ENCODE measurements at regions not wholly inside any gene's neighbourhood (a gene's known extent, or its start where the extent isn't known, plus 50 kb on each side); places are given as distances from the start of the nearest gene placed in this dataset.

DNA sequence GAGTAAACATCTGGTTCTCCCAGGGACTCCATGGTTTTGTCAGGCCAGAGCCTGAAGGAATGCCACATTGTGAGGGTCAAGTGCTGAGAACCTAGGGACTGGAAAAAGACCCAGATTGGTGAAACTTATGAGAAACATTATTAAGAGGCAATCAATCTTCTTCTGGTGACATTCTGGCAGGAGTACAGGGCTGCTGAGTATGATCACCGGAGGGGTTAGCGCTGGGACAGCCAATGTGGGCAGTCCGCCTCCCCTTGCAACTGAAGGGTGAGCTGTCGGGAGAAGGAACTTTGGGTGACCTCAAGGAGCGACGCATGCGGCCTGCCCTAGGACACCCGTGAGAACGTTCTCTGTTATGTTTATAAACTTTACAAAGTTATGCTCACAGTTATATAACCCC is 429.0 kb downstream of the LMO4 start:
- H3K27me3 ChIP-seq (replicated peaks in 1 of 7): no peaks in the 10 kb centered on the region
- peak overlapping the region in 1 of 8 donors; percentile 4 for H3K27ac ChIP-seq
- 68 to 89% (median 82%) methylated on average over 9 of the region's 9 CpGs for WGBS, 5 donors
- no peaks in the 10 kb centered on the region for H3K4me1 ChIP-seq
- no peak overlapping the region for H3K4me3 ChIP-seq
- DNase-seq: no peak
- H3K36me3 ChIP-seq: no peaks in the 10 kb centered on the region
- TF ChIP-seq POLR2AphosphoS5 (IDR thresholded peaks at IDR 0.05): peak in 1 of 3 donors; percentile 53
- TF ChIP-seq, protein P1, sequence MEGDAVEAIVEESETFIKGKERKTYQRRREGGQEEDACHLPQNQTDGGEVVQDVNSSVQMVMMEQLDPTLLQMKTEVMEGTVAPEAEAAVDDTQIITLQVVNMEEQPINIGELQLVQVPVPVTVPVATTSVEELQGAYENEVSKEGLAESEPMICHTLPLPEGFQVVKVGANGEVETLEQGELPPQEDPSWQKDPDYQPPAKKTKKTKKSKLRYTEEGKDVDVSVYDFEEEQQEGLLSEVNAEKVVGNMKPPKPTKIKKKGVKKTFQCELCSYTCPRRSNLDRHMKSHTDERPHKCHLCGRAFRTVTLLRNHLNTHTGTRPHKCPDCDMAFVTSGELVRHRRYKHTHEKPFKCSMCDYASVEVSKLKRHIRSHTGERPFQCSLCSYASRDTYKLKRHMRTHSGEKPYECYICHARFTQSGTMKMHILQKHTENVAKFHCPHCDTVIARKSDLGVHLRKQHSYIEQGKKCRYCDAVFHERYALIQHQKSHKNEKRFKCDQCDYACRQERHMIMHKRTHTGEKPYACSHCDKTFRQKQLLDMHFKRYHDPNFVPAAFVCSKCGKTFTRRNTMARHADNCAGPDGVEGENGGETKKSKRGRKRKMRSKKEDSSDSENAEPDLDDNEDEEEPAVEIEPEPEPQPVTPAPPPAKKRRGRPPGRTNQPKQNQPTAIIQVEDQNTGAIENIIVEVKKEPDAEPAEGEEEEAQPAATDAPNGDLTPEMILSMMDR (IDR thresholded peaks at IDR 0.05 in 8 of 11, conservative IDR thresholded peaks at IDR 0.05 in 3 of 11): no peak
- no peak for TF ChIP-seq POLR2A (IDR thresholded peaks at IDR 0.05)
- intact Hi-C loops (cut with DNase I; ENCODE audit: low total_unique reads): no loop called here
- no peaks in the 10 kb centered on the region for H3K9me3 ChIP-seq

- intact Hi-C loops (cut with DNase I; ENCODE audit: low total_unique reads): no loop called here
- Histone ChIP-seq H3K27ac (no peak overlapping the region), H3K27me3 (replicated peaks in 1 of 7) (no peaks in the 10 kb centered on the region), H3K4me1 (peaks cover 0 to 8% (median 0%) of the 10 kb centered on the region in 6 donors), H3K36me3 (no peaks in the 10 kb centered on the region), H3K9me3 (no peaks in the 10 kb centered on the region), H3K4me3 (no peak overlapping the region)
- no peak for DNase-seq
- TF ChIP-seq POLR2A (IDR thresholded peaks at IDR 0.05) (no peak), POLR2AphosphoS5 (IDR thresholded peaks at IDR 0.05) (no peak)
- TF ChIP-seq, protein P1 (IDR thresholded peaks at IDR 0.05 in 8 of 11, conservative IDR thresholded peaks at IDR 0.05 in 3 of 11): no peak
- 34 to 65% (median 44%) methylated on average over 4 of the region's 4 CpGs for WGBS, 5 donors
Measured at GRCh38 chr1:87759421-87760087, 430.9 kb downstream of the LMO4 start.

GRCh38 chr1:87760155-87760554 is 431.5 kb downstream of the LMO4 start:
- intact Hi-C loops (cut with DNase I; ENCODE audit: low total_unique reads): no loop called here
- TF ChIP-seq POLR2A (IDR thresholded peaks at IDR 0.05) (no peak), POLR2AphosphoS5 (IDR thresholded peaks at IDR 0.05) (no peak)
- TF ChIP-seq, protein P1 (IDR thresholded peaks at IDR 0.05 in 8 of 11, conservative IDR thresholded peaks at IDR 0.05 in 3 of 11): no peak
- 75 to 87% (median 80%) methylated on average over 2 of the region's 2 CpGs for WGBS, 5 donors
- Histone ChIP-seq H3K9me3 (no peaks in the 10 kb centered on the region), H3K4me1 (peaks cover 0 to 8% (median 0%) of the 10 kb centered on the region in 6 donors), H3K27me3 (replicated peaks in 1 of 7) (no peaks in the 10 kb centered on the region), H3K36me3 (no peaks in the 10 kb centered on the region), H3K4me3 (no peak overlapping the region), H3K27ac (no peak overlapping the region)
- DNase-seq: no peak

DNA sequence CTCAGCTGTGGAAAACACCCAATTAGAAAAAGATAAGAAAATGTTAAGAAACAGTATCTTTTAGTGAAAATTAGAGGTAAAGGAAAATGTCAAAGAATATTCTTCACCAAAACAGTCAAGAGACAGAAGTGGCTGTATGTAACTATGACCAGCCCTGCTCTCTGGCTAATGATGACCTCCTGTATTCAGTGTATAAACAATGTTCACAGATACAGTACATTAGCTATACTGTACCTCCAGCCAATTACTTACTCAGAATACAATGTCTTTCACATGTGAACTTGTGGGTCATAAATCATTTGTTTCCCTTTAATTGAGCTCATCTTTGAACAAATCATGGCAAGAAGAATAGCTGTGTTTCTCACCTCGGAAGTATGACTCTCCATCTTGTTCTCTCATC is 432.0 kb downstream of the LMO4 start:
- DNase-seq: no peak
- Histone ChIP-seq H3K4me1 (peaks cover 0 to 8% (median 0%) of the 10 kb centered on the region in 6 donors), H3K27ac (no peak overlapping the region), H3K36me3 (no peaks in the 10 kb centered on the region), H3K27me3 (replicated peaks in 1 of 7) (no peaks in the 10 kb centered on the region), H3K4me3 (no peak overlapping the region), H3K9me3 (no peaks in the 10 kb centered on the region)
- 85 to 98% (median 88%) methylated on average over 1 of the region's 1 CpG for WGBS, 5 donors
- intact Hi-C loops (cut with DNase I; ENCODE audit: low total_unique reads): no loop called here
- TF ChIP-seq, protein P1 (IDR thresholded peaks at IDR 0.05 in 8 of 11, conservative IDR thresholded peaks at IDR 0.05 in 3 of 11): no peak
- no peak for TF ChIP-seq POLR2AphosphoS5 (IDR thresholded peaks at IDR 0.05)
- TF ChIP-seq POLR2A (IDR thresholded peaks at IDR 0.05): no peak
